ENCODE measurements at regions not wholly inside any gene's neighbourhood (a gene's known extent, or its start where the extent isn't known, plus 50 kb on each side); places are given as distances from the start of the nearest gene placed in this dataset.

- no peak overlapping the region for H3K9ac ChIP-seq (ENCODE audit: low read length)
- H3K36me3 ChIP-seq (replicated peaks in 1 of 2; ENCODE audit: control extremely low read depth in 1 of 2, control insufficient read depth in 1 of 2, extremely low read depth in 1 of 2, insufficient read depth in 2 of 2, low read length in 1 of 2) = no peaks in the 10 kb centered on the region
- CTCF ChIA-PET = no interaction called here
- H3K27me3 ChIP-seq (replicated peaks in 1 of 4; ENCODE audit: control extremely low read depth in 1 of 4, control insufficient read depth in 3 of 4, insufficient read depth in 4 of 4, low read length in 3 of 4) = no peaks in the 10 kb centered on the region
- DNase-seq (no peak), ATAC-seq (ENCODE audit: low read depth) (no peak)
- H3K27me3 Mint-ChIP-seq = peaks cover 34% of the 10 kb centered on the region
- TF ChIP-seq CTCF (IDR thresholded peaks at IDR 0.05) (no peak), EZH2 (IDR thresholded peaks at IDR 0.05; ENCODE audit: borderline replicate concordance, insufficient read depth, low read depth, low read length, poor library complexity, severe bottlenecking) (no peak)
- no peaks in the 10 kb centered on the region for H3K9me3 ChIP-seq (ENCODE audit: control extremely low read depth in 1 of 3, control insufficient read depth in 2 of 3, insufficient read depth in 1 of 3, low read length in 2 of 3)
- no peaks in the 10 kb centered on the region for H3K9me3 Mint-ChIP-seq (ENCODE audit: insufficient read depth)
- no peaks in the 10 kb centered on the region for H3K79me2 ChIP-seq (ENCODE audit: control insufficient read depth, insufficient read depth, low read length)
- H3K4me3 ChIP-seq (ENCODE audit: control extremely low read depth in 1 of 5, extremely low read depth in 1 of 5, insufficient read depth in 1 of 5, low read depth in 2 of 5, low read length in 4 of 5) = no peak overlapping the region
- H4K20me1 ChIP-seq (ENCODE audit: control insufficient read depth, insufficient read depth, low read length, poor library complexity, severe bottlenecking) = no peaks in the 10 kb centered on the region
- no peak overlapping the region for H3K4me3 Mint-ChIP-seq
- POLR2A ChIA-PET = no interaction called here
- intact Hi-C loops (cut with micrococcal nuclease) = no loop called here
- H2AFZ ChIP-seq (ENCODE audit: insufficient read depth, low read depth, low read length, poor library complexity, severe bottlenecking) = no peak overlapping the region
- H3K27ac Mint-ChIP-seq = no peak overlapping the region
- no peak overlapping the region for H3K4me2 ChIP-seq (replicated peaks; ENCODE audit: low read depth, low read length, poor library complexity, severe bottlenecking)
- WGBS (ENCODE audit: insufficient coverage) = no CpG with 5 or more reads among the region's 1 CpG
- H3K4me1 ChIP-seq (ENCODE audit: control insufficient read depth in 2 of 2, insufficient read depth in 2 of 2, low read length in 2 of 2) = no peaks in the 10 kb centered on the region
- H3K4me1 Mint-ChIP-seq = no peaks in the 10 kb centered on the region
- no peak overlapping the region for H3K27ac ChIP-seq (ENCODE audit: low read length in 2 of 2)
These were observed 214.2 kb upstream of the FOXD3 start for GRCh38 chr1:63108206-63108605.

GRCh38 chr1:63112155-63112900 lies 210.0 kb upstream of the FOXD3 start:
- H3K4me3 Mint-ChIP-seq = no peak overlapping the region
- H3K27ac Mint-ChIP-seq = no peak overlapping the region
- no peak overlapping the region for H3K4me2 ChIP-seq (replicated peaks; ENCODE audit: low read depth, low read length, poor library complexity, severe bottlenecking)
- no peaks in the 10 kb centered on the region for H3K9me3 Mint-ChIP-seq (ENCODE audit: insufficient read depth)
- H3K79me2 ChIP-seq (ENCODE audit: control insufficient read depth, insufficient read depth, low read length) = no peaks in the 10 kb centered on the region
- H3K9ac ChIP-seq (ENCODE audit: low read length) = no peak overlapping the region
- no peaks in the 10 kb centered on the region for H3K9me3 ChIP-seq (ENCODE audit: control extremely low read depth in 1 of 3, control insufficient read depth in 2 of 3, insufficient read depth in 1 of 3, low read length in 2 of 3)
- 86% methylated on average over 2 of the region's 4 CpGs for WGBS (ENCODE audit: insufficient coverage)
- POLR2A ChIA-PET = no interaction called here
- intact Hi-C loops (cut with micrococcal nuclease) = no loop called here
- H3K27ac ChIP-seq (ENCODE audit: low read length in 2 of 2) = no peak overlapping the region
- no peaks in the 10 kb centered on the region for H3K36me3 ChIP-seq (replicated peaks in 1 of 2; ENCODE audit: control extremely low read depth in 1 of 2, control insufficient read depth in 1 of 2, extremely low read depth in 1 of 2, insufficient read depth in 2 of 2, low read length in 1 of 2)
- CTCF ChIA-PET = no interaction called here
- H3K4me1 Mint-ChIP-seq = no peaks in the 10 kb centered on the region
- H3K27me3 Mint-ChIP-seq = peaks cover 24% of the 10 kb centered on the region
- no peak overlapping the region for H3K4me3 ChIP-seq (ENCODE audit: control extremely low read depth in 1 of 5, extremely low read depth in 1 of 5, insufficient read depth in 1 of 5, low read depth in 2 of 5, low read length in 4 of 5)
- no peak for DNase-seq
- no peaks in the 10 kb centered on the region for H3K4me1 ChIP-seq (ENCODE audit: control insufficient read depth in 2 of 2, insufficient read depth in 2 of 2, low read length in 2 of 2)
- no peaks in the 10 kb centered on the region for H4K20me1 ChIP-seq (ENCODE audit: control insufficient read depth, insufficient read depth, low read length, poor library complexity, severe bottlenecking)
- TF ChIP-seq EZH2 (IDR thresholded peaks at IDR 0.05; ENCODE audit: borderline replicate concordance, insufficient read depth, low read depth, low read length, poor library complexity, severe bottlenecking) (no peak), CTCF (IDR thresholded peaks at IDR 0.05) (no peak)
- H3K27me3 ChIP-seq (replicated peaks in 1 of 4; ENCODE audit: control extremely low read depth in 1 of 4, control insufficient read depth in 3 of 4, insufficient read depth in 4 of 4, low read length in 3 of 4) = no peaks in the 10 kb centered on the region
- no peak for ATAC-seq (ENCODE audit: low read depth)
- no peak overlapping the region for H2AFZ ChIP-seq (ENCODE audit: insufficient read depth, low read depth, low read length, poor library complexity, severe bottlenecking)

All from B cell (primary cell).